GM10248 (cell line): ENCODE measurements at regions not wholly inside any gene's neighbourhood (a gene's known extent, or its start where the extent isn't known, plus 50 kb on each side); places are given as distances from the start of the nearest gene placed in this dataset.
"Not testable (repeated sequence)": the region's sequence is repeated elsewhere in the genome, so short reads cannot be mapped to it uniquely, and the experiment has no call there.

ENCODE experiments used
- CTCF ChIA-PET: fragments of 300-600 bp; sonication (Branson Sonifier 250); formaldehyde crosslinking; extraction: SDS; loops from one replicate; lab custom pipeline; 2021; ENCODE audit warnings: antibody characterized with exemption; lab: Yijun Ruan, JAX
- POLR2A ChIA-PET: fragments of 350-650 bp; sonication (Branson Sonifier 250); formaldehyde crosslinking; extraction: SDS; loops from one replicate; lab custom pipeline; 2020; ENCODE audit warnings: antibody characterized with exemption; lab: Yijun Ruan, JAX
- DNase-seq: peaks from one replicate; pipeline ENCODE4 v3.0.0; 2012; ENCODE audit errors: extremely low spot score
- CTCF ChIP-seq: IDR thresholded peaks from 2 replicates; pipeline ENCODE4 v1.5.1; 2012; ENCODE audit warnings: mild to moderate bottlenecking, low read depth; ENCODE audit errors: extremely low read depth, missing control alignments, control extremely low read depth

- no peak for TF ChIP-seq CTCF
- ChIA-PET POLR2A (interaction anchor here (1.0 to 1.6 kb wide), 4 partner anchors 18 to 56 kb away, joined by 3 to 11 read pairs (median 7); no protein-coding TSS in a partner anchor), CTCF (interaction anchor here (1.0 to 6.0 kb wide), 11 partner anchors 10 to 172 kb away, joined by 3 to 70 read pairs (median 4); no protein-coding TSS in a partner anchor)
- no peak for DNase-seq
These were observed 133.7 kb downstream of the S1PR1 start for GRCh38 chr1:101370488-101370887.

- CTCF ChIA-PET = interaction anchor here (0.8 to 6.0 kb wide), 15 partner anchors 9 to 173 kb away, joined by 3 to 70 read pairs (median 3); no protein-coding TSS in a partner anchor
- TF ChIP-seq CTCF = no peak
- peak; percentile 71 for DNase-seq
- POLR2A ChIA-PET = interaction anchor here (0.6 to 1.6 kb wide), 6 partner anchors 18 to 475 kb away, joined by 3 to 11 read pairs (median 5); no protein-coding TSS in a partner anchor
These were observed 134.4 kb downstream of the S1PR1 start for GRCh38 chr1:101371259-101371658.

- POLR2A ChIA-PET = interaction anchor here (0.6 kb wide), 1 partner anchor 71 kb away, joined by 3 read pairs; no protein-coding TSS in a partner anchor
- TF ChIP-seq CTCF = no peak
- CTCF ChIA-PET = interaction anchor here (1.1 to 7.1 kb wide), 10 partner anchors 9 to 85 kb away, joined by 3 to 43 read pairs (median 4); no protein-coding TSS in a partner anchor
- DNase-seq = no peak
These were observed 136.8 kb downstream of the S1PR1 start for GRCh38 chr1:101373570-101373969.

GRCh38 chr1:101375448-101375847, 138.6 kb downstream of the S1PR1 start:
- POLR2A ChIA-PET, DNase-seq: not testable (repeated sequence)
- CTCF ChIA-PET = interaction anchor here (1.0 to 7.1 kb wide), 8 partner anchors 8 to 66 kb away, joined by 3 to 43 read pairs (median 4); no protein-coding TSS in a partner anchor

GRCh38 chr1:101376121-101377083, 139.6 kb downstream of the S1PR1 start:
- POLR2A ChIA-PET = interaction anchor here (0.6 to 0.7 kb wide), 2 partner anchors 31 to 141 kb away, joined by 3 to 10 read pairs; no protein-coding TSS in a partner anchor
- CTCF ChIA-PET = interaction anchor here (0.8 to 7.1 kb wide), 10 partner anchors 8 to 88 kb away, joined by 3 to 43 read pairs (median 6); no protein-coding TSS in a partner anchor
- TF ChIP-seq CTCF = no peak
- DNase-seq = no peak

GRCh38 chr1:101377084-101377835, 140.4 kb downstream of the S1PR1 start:
- CTCF ChIA-PET = interaction anchor here (0.8 to 7.1 kb wide), 11 partner anchors 9 to 89 kb away, joined by 3 to 43 read pairs (median 6); no protein-coding TSS in a partner anchor
- POLR2A ChIA-PET = interaction anchor here (0.6 kb wide), 1 partner anchor 142 kb away, joined by 3 read pairs; no protein-coding TSS in a partner anchor
- no peak for DNase-seq
- no peak for TF ChIP-seq CTCF
